ENCODE measurements at regions not wholly inside any gene's neighbourhood (a gene's known extent, or its start where the extent isn't known, plus 50 kb on each side); places are given as distances from the start of the nearest gene placed in this dataset.

- TF ChIP-seq POLR2AphosphoS5 (IDR thresholded peaks at IDR 0.05) (no peak), CTCF (IDR thresholded peaks at IDR 0.05) (no peak), POLR2A (IDR thresholded peaks at IDR 0.05) (no peak)
These were observed 433.9 kb downstream of the DNAH5 start for GRCh38 chr5:13510616-13511015.

Data from breast epithelium (tissue), 3 donors.